Prostate gland (tissue), 2 donors: ENCODE measurements at regions not wholly inside any gene's neighbourhood (a gene's known extent, or its start where the extent isn't known, plus 50 kb on each side); places are given as distances from the start of the nearest gene placed in this dataset.

Experiments used
- CTCF ChIP-seq, 4 experiments: fragments of 200-600 bp in 2 of 4; fragments of 450-650 bp in 2 of 4; sonication (generic) in 2 of 4; IDR thresholded peaks; 1 replicate in 3 of 4; 2 replicates in 1 of 4; pipeline ENCODE4 v1.5.1; 2016 to 2019; ENCODE audit warnings: antibody characterized with exemption in 4 of 4, mild to moderate bottlenecking in 2 of 4, moderate library complexity in 2 of 4
- POLR2A ChIP-seq: fragments of 450-650 bp; IDR thresholded peaks from one replicate; pipeline ENCODE4 v1.6.1; 2016; ENCODE audit warnings: antibody characterized with exemption, mild to moderate bottlenecking
- POLR2AphosphoS5 ChIP-seq: sonication (generic); formaldehyde crosslinking; IDR thresholded peaks from one replicate; pipeline ENCODE4 v1.6.1; 2017; ENCODE audit warnings: antibody characterized with exemption

DNA sequence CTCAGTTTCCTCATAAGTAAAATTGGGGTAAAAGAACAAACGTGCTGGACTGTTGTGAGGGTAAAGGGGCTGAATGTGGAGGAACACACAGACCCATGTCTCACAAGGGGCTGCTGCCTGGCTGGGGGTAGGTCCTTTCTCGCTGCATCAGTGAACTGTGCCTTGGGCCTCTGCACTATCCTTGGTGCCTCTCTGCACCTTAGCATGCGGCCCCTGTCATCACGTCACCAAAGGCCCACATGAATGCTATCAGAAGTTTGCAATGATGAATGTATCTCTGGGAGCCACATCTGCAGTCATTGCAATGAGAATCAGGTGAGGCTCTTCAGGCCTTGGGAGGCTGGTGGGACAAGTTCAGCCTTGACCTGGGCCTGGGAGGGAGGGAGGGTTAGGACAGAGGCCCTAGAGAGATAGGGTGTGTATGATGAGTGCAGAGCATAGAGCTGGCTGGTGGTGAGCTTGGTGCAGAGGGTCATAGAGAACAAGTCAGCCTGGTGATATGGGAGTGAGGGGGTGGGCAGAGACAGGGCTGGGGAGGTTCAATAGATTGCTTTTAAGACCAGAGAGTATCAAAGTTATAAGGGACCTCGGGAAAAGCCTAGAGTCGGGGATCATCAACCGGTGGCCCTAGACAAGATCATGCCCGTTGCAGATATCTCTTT lies 308.4 kb downstream of the RPS24 start:
- TF ChIP-seq POLR2A (no peak), CTCF (IDR thresholded peaks at IDR 0.05) (no peak), POLR2AphosphoS5 (no peak)
